GM23248 (cell line): ENCODE measurements at regions not wholly inside any gene's neighbourhood (a gene's known extent, or its start where the extent isn't known, plus 50 kb on each side); places are given as distances from the start of the nearest gene placed in this dataset.

Experiments
- EZH2 ChIP-seq: fragments of 200-600 bp; sonication (generic); IDR thresholded peaks from 2 replicates; pipeline ENCODE4 v1.6.1; 2018; ENCODE audit warnings: antibody characterized with exemption, mild to moderate bottlenecking; ENCODE audit not compliant: insufficient read depth, poor library complexity, severe bottlenecking
- EZH2phosphoT487 ChIP-seq: fragments of 200-600 bp; sonication (generic); IDR thresholded peaks from 2 replicates; pipeline ENCODE4 v1.6.1; 2018; ENCODE audit warnings: antibody characterized with exemption, moderate library complexity, mild to moderate bottlenecking, low read depth; ENCODE audit not compliant: insufficient read depth

GRCh38 chr2:94602466-94602865 lies 268.8 kb upstream of the TEKT4 start:
- TF ChIP-seq EZH2 (no peak), EZH2phosphoT487 (no peak)
